ENCODE measurements at regions not wholly inside any gene's neighbourhood (a gene's known extent, or its start where the extent isn't known, plus 50 kb on each side); places are given as distances from the start of the nearest gene placed in this dataset.

GRCh38 chr14:37650356-37651037 is 55.1 kb downstream of the TTC6 start:
- TF ChIP-seq CTCF (IDR thresholded peaks at IDR 0.05; ENCODE audit: extremely low read depth in 1 of 2, insufficient read depth in 1 of 2, low read depth in 1 of 2, low read length in 2 of 2) (no peak), POLR2A (IDR thresholded peaks at IDR 0.05; ENCODE audit: low read depth, low read length) (no peak), MAX (IDR thresholded peaks at IDR 0.05; ENCODE audit: insufficient read depth, insufficient read length) (no peak), POLR2AphosphoS5 (IDR thresholded peaks at IDR 0.05; ENCODE audit: insufficient read depth, low read depth, low read length) (no peak), EZH2 (IDR thresholded peaks at IDR 0.05; ENCODE audit: borderline replicate concordance, low read depth, low read length, severe bottlenecking) (no peak), FOS (IDR thresholded peaks at IDR 0.05; ENCODE audit: borderline replicate concordance, insufficient read depth, low read length) (no peak), GATA2 (IDR thresholded peaks at IDR 0.05; ENCODE audit: insufficient read depth, insufficient read length, low read depth, low read length) (no peak), MYC (IDR thresholded peaks at IDR 0.05; ENCODE audit: low read depth, low read length) (no peak)
